T-cell (primary cell): ENCODE measurements at regions not wholly inside any gene's neighbourhood (a gene's known extent, or its start where the extent isn't known, plus 50 kb on each side); places are given as distances from the start of the nearest gene placed in this dataset.

ENCODE experiments used
- ATAC-seq, 4 experiments: fragments of 200-7000 bp in 3 of 4; fragments of 150-1000 bp in 1 of 4; cut with Tn5 transposase; replicated peaks in 1 of 4; 1 replicate in 3 of 4; 2 replicates in 1 of 4; pipeline ENCODE4 v1.10.0; 2021; ENCODE audit warnings: moderate library complexity in 3 of 4, mild to moderate bottlenecking in 2 of 4, moderate number of reproducible peaks in 1 of 4
- CTCF ChIA-PET, 2 donors: fragments of 300-600 bp; sonication (Branson Sonifier 250); formaldehyde crosslinking; loops; one replicate each; lab custom pipeline; 2022; ENCODE audit warnings: antibody characterized with exemption in 2 of 2; lab: Charles Lee
- POLR2A ChIA-PET, 2 donors: fragments of 300-600 bp; sonication (Branson Sonifier 250); formaldehyde crosslinking; loops; one replicate each; lab custom pipeline; 2022; ENCODE audit warnings: antibody characterized with exemption in 2 of 2; lab: Charles Lee
- DNase-seq, 35 experiments: peaks; one replicate each; pipeline versions ENCODE4 v3.0.0 to v3.0.0-alpha.2; 2013 to 2023
- H3K27ac ChIP-seq: one replicate; pipeline ENCODE4 v1.5.1; 2013; ENCODE audit warnings: low read length
- H3K27me3 ChIP-seq, 2 experiments: replicated peaks in 1 of 2; 1 replicate in 1 of 2; 2 replicates in 1 of 2; pipeline versions ENCODE4 v1.6.1 to v1.7.0; 2013; ENCODE audit warnings: low read length in 1 of 2, mixed read lengths in 1 of 2; ENCODE audit not compliant: control insufficient read depth in 2 of 2, insufficient read depth in 2 of 2; ENCODE audit errors: extremely low read depth in 1 of 2
- H3K36me3 ChIP-seq, 2 donors: 1 replicate in 1 of 2; 2 replicates in 1 of 2; pipeline versions ENCODE4 v1.6.1 to v1.7.0; 2013; ENCODE audit warnings: low read length in 1 of 2; ENCODE audit not compliant: control insufficient read depth in 2 of 2, insufficient read depth in 1 of 2; ENCODE audit errors: extremely low read depth in 1 of 2
- H3K4me1 ChIP-seq, 2 experiments: 1 replicate in 1 of 2; 2 replicates in 1 of 2; pipeline versions ENCODE4 v1.6.1 to v1.7.0; 2013; ENCODE audit warnings: low read length in 2 of 2, mixed read lengths in 1 of 2; ENCODE audit not compliant: insufficient read depth in 2 of 2, control insufficient read depth in 1 of 2; ENCODE audit errors: extremely low read depth in 1 of 2
- H3K4me3 ChIP-seq, 2 donors: 1 replicate in 1 of 2; 2 replicates in 1 of 2; pipeline versions ENCODE4 v1.5.1 to v1.7.0; 2013; ENCODE audit warnings: mild to moderate bottlenecking in 2 of 2, low read length in 1 of 2, moderate library complexity in 1 of 2; ENCODE audit not compliant: control insufficient read depth in 1 of 2; ENCODE audit errors: extremely low read depth in 1 of 2
- H3K9me3 ChIP-seq: 2 replicates; pipeline ENCODE4 v1.7.0; 2013
- H3K27ac Mint-ChIP-seq, 2 donors: one replicate each; pipeline ENCODE4 v1.8.0; 2020 to 2021; ENCODE audit warnings: mild to moderate bottlenecking in 2 of 2, mixed read lengths in 2 of 2
- H3K27me3 Mint-ChIP-seq, 2 donors: one replicate each; pipeline ENCODE4 v1.8.0; 2021 to 2022; ENCODE audit warnings: mixed read lengths in 2 of 2
- H3K36me3 Mint-ChIP-seq: one replicate; pipeline ENCODE4 v1.8.0; 2021; ENCODE audit warnings: mixed read lengths
- H3K4me1 Mint-ChIP-seq, 3 donors: one replicate each; pipeline ENCODE4 v1.8.0; 2020 to 2022; ENCODE audit warnings: mixed read lengths in 3 of 3, mild to moderate bottlenecking in 1 of 3
- H3K4me3 Mint-ChIP-seq, 3 donors: one replicate each; pipeline ENCODE4 v1.8.0; 2020 to 2022; ENCODE audit warnings: mild to moderate bottlenecking in 3 of 3, mixed read lengths in 3 of 3, moderate library complexity in 3 of 3
- H3K9me3 Mint-ChIP-seq, 3 donors: one replicate each; pipeline ENCODE4 v1.8.0; 2020 to 2022; ENCODE audit warnings: mixed read lengths in 3 of 3
- WGBS: methylation state at CpG from one replicate; pipeline ENCODE4 v1.1.5; 2013; ENCODE audit warnings: missing lambda C conversion rate; ENCODE audit not compliant: insufficient coverage; 5-methylcytosine and 5-hydroxymethylcytosine counted together

DNA sequence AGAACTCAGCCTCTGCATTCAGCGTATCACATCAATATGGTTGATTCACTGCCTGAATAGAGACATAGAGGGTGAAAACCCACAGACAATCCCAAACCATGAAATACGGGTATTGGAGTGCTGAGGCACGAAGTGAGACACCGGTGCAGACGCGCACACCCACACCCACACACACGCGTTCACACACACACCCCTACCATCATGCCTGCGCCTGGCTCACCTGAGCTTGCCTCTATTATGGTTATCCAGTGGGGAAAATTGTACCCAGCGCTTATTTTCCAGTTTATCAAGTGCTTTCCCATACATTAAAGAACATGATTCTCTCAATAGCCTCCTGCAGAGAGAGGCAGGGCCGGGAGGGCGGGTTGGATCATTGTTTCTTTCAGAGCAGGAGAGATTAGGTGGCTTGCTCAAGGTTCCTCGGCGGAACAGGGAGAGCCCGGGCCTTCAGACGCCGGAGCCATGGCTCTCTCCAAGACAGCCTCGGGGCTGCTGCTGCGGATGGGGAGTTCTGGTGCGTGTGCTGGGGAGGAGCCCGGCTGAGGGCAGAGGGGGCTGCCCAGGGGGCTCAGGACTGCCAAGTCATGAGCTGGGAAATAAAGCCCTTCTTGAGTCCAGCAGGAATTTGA is 78.9 kb upstream of the THY1 start:
- ATAC-seq (no peak), DNase-seq (no peak)
- peaks cover 26 to 36% of the 10 kb centered on the region in 2 donors for H3K27me3 Mint-ChIP-seq
- no peaks in the 10 kb centered on the region for H3K4me1 Mint-ChIP-seq
- H3K27ac Mint-ChIP-seq: no peak overlapping the region
- no peaks in the 10 kb centered on the region for H3K9me3 Mint-ChIP-seq
- POLR2A ChIA-PET: no interaction called here
- H3K36me3 Mint-ChIP-seq: no peaks in the 10 kb centered on the region
- no peaks in the 10 kb centered on the region for H3K9me3 ChIP-seq
- WGBS: 67% methylated on average over 14 of the region's 21 CpGs
- H3K4me1 ChIP-seq: no peaks in the 10 kb centered on the region
- no peaks in the 10 kb centered on the region for H3K36me3 ChIP-seq
- H3K27ac ChIP-seq: no peak overlapping the region
- no peak overlapping the region for H3K4me3 ChIP-seq
- H3K27me3 ChIP-seq: peaks cover 0 to 35% of the 10 kb centered on the region in 2 experiments
- H3K4me3 Mint-ChIP-seq: no peak overlapping the region
- CTCF ChIA-PET: no interaction called here

- Mint-ChIP-seq H3K27ac (no peak overlapping the region), H3K36me3 (no peaks in the 10 kb centered on the region), H3K9me3 (no peaks in the 10 kb centered on the region), H3K4me3 (no peak overlapping the region), H3K4me1 (no peaks in the 10 kb centered on the region), H3K27me3 (peaks cover 40 to 45% of the 10 kb centered on the region in 2 donors)
- DNase-seq (no peak), ATAC-seq (no peak)
- H3K27ac ChIP-seq: no peak overlapping the region
- H3K9me3 ChIP-seq: no peaks in the 10 kb centered on the region
- CTCF ChIA-PET: no interaction called here
- H3K36me3 ChIP-seq: no peaks in the 10 kb centered on the region
- peaks cover 0 to 42% of the 10 kb centered on the region in 2 experiments for H3K27me3 ChIP-seq
- H3K4me3 ChIP-seq: no peak overlapping the region
- 66% methylated on average over 5 of the region's 8 CpGs for WGBS
- H3K4me1 ChIP-seq: no peaks in the 10 kb centered on the region
- POLR2A ChIA-PET: no interaction called here
These were observed 74.7 kb upstream of the THY1 start for GRCh38 chr11:119497717-119498116.

- no peak overlapping the region for H3K4me3 ChIP-seq
- CTCF ChIA-PET: no interaction called here
- peaks cover 36 to 45% of the 10 kb centered on the region in 2 donors for H3K27me3 Mint-ChIP-seq
- ATAC-seq: no peak
- no peaks in the 10 kb centered on the region for H3K4me1 ChIP-seq
- no peak overlapping the region for H3K27ac ChIP-seq
- peaks cover 0 to 35% of the 10 kb centered on the region in 2 experiments for H3K27me3 ChIP-seq
- no peak overlapping the region for H3K27ac Mint-ChIP-seq
- H3K36me3 ChIP-seq: no peaks in the 10 kb centered on the region
- H3K36me3 Mint-ChIP-seq: no peaks in the 10 kb centered on the region
- H3K9me3 Mint-ChIP-seq: no peaks in the 10 kb centered on the region
- no peaks in the 10 kb centered on the region for H3K4me1 Mint-ChIP-seq
- H3K4me3 Mint-ChIP-seq: no peak overlapping the region
- no peaks in the 10 kb centered on the region for H3K9me3 ChIP-seq
- POLR2A ChIA-PET: no interaction called here
- no CpG with 5 or more reads among the region's 2 CpGs for WGBS
- DNase-seq: no peak
These were observed 74.0 kb upstream of the THY1 start for GRCh38 chr11:119496997-119497396.

DNA sequence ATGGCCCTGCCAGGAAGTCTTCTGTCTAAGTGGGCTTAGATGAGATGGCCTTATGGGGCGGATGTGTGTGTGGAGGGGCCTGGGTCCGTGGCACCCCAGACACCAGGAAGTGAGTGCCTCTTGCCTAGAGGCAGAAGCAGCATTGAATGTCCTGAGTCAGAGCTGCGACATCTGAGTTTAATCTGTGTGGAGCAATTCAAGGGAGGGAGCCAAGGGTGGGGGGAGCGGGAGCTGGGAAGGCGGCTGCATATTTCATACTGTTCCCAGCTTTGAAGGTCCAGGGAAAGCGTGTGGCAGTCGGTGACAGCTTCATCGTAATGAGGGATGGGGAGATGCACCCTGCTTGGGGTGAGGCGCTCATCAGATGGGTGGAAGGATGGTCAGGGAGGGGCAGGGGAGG is 73.5 kb upstream of the THY1 start:
- peaks cover 0 to 36% of the 10 kb centered on the region in 2 experiments for H3K27me3 ChIP-seq
- H3K36me3 ChIP-seq: no peaks in the 10 kb centered on the region
- POLR2A ChIA-PET: no interaction called here
- H3K36me3 Mint-ChIP-seq: no peaks in the 10 kb centered on the region
- CTCF ChIA-PET: no interaction called here
- H3K4me1 ChIP-seq: no peaks in the 10 kb centered on the region
- H3K27me3 Mint-ChIP-seq: peaks cover 35 to 41% of the 10 kb centered on the region in 2 donors
- no peaks in the 10 kb centered on the region for H3K9me3 ChIP-seq
- WGBS: 70% methylated on average over 8 of the region's 9 CpGs
- H3K27ac ChIP-seq: no peak overlapping the region
- H3K4me3 Mint-ChIP-seq: no peak overlapping the region
- ATAC-seq (no peak), DNase-seq (no peak)
- H3K9me3 Mint-ChIP-seq: no peaks in the 10 kb centered on the region
- no peak overlapping the region for H3K4me3 ChIP-seq
- no peaks in the 10 kb centered on the region for H3K4me1 Mint-ChIP-seq
- no peak overlapping the region for H3K27ac Mint-ChIP-seq

DNA sequence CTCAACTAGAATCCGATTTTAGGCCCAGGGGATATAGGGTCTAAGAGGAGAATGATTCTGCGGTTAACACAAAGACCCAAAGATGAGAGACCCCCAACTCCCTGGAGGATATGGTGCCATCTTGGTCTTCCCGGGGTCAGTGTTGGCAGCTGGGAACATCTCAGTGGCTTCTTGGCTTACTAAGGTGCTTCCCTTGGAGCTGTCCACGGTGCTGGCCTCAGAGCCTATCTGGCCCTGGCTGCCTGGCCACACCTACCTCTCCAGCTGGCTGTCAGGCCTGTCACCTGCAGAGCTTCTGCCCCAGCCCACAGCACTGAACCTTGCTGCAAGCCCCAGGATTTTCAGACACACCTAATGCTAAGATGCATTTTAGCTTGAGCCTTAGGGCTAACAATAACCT is 70.7 kb upstream of the THY1 start:
- POLR2A ChIA-PET: no interaction called here

DNA sequence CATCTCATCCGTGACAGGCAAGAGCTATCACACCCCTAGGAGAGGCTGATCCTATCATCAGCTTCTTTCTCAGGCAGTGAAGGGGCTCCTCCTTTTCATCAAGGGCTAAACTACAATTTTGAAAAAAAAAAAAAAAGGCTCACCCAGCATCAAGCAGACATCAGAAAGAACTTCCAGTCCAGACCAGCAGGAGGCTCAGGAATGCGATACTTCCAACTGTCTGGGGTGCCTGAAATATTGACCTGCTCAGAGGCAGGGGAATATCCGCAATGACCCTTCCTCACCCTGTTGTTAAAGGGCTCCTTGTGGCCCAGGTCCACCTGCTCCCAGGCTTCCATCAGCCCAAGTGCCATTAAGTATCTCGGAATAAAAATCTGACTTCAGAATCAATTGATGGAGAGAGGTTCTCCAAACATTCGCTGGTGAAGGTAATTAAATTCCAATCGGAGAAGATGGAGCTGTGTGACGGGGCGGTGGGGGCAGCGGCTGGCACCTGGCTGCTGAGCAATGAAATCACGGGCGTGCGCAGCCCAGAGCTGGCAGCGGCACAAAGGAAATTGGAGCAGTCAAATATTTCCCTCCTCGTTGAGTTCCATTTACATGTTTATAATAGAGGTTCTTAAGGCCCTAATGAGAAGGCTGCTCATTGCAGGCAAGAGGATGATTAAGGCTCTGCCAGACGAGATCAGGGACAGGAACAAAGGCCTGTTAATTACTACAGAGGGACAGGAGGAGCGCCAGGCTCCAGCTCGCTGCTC is 69.0 kb upstream of the THY1 start:
- WGBS: 71% methylated on average over 10 of the region's 17 CpGs
- no peaks in the 10 kb centered on the region for H3K9me3 ChIP-seq
- H3K9me3 Mint-ChIP-seq: no peaks in the 10 kb centered on the region
- no peaks in the 10 kb centered on the region for H3K4me1 Mint-ChIP-seq
- no peak for ATAC-seq
- no peak overlapping the region for H3K4me3 Mint-ChIP-seq
- no peaks in the 10 kb centered on the region for H3K36me3 Mint-ChIP-seq
- no peak overlapping the region for H3K27ac ChIP-seq
- no peaks in the 10 kb centered on the region for H3K36me3 ChIP-seq
- no peak for DNase-seq
- H3K27me3 ChIP-seq: peaks cover 0 to 48% of the 10 kb centered on the region in 2 experiments
- peaks cover 33 to 34% of the 10 kb centered on the region in 2 donors for H3K27me3 Mint-ChIP-seq
- ChIA-PET POLR2A (no interaction called here), CTCF (interaction anchor here in 1 of 2 donors (0.6 to 0.7 kb wide), 2 partner anchors 10 to 12 kb away, joined by 3 to 5 read pairs; no protein-coding TSS in a partner anchor)
- no peak overlapping the region for H3K4me3 ChIP-seq
- no peak overlapping the region for H3K27ac Mint-ChIP-seq
- no peaks in the 10 kb centered on the region for H3K4me1 ChIP-seq

More for the DNA sequence above, 70.7 kb upstream of the THY1 start:
- Mint-ChIP-seq H3K9me3 (no peaks in the 10 kb centered on the region), H3K36me3 (no peaks in the 10 kb centered on the region), H3K27ac (no peak overlapping the region), H3K27me3 (peaks cover 29 to 40% of the 10 kb centered on the region in 2 donors), H3K4me1 (no peaks in the 10 kb centered on the region), H3K4me3 (no peak overlapping the region)
- no peak overlapping the region for H3K27ac ChIP-seq
- H3K4me3 ChIP-seq: no peak overlapping the region
- peaks cover 0 to 43% of the 10 kb centered on the region in 2 experiments for H3K27me3 ChIP-seq
- CTCF ChIA-PET: no interaction called here
- WGBS: 4% methylated on average over 2 of the region's 4 CpGs
- ATAC-seq (no peak), DNase-seq (no peak)
- H3K4me1 ChIP-seq: no peaks in the 10 kb centered on the region
- H3K9me3 ChIP-seq: no peaks in the 10 kb centered on the region
- no peaks in the 10 kb centered on the region for H3K36me3 ChIP-seq
